HUDEP-2 (cell line): ENCODE measurements at regions not wholly inside any gene's neighbourhood (a gene's known extent, or its start where the extent isn't known, plus 50 kb on each side); places are given as distances from the start of the nearest gene placed in this dataset.
A peak's percentile ranks its signal among the peaks of the same experiment; 100 is the strongest.
"Not testable (repeated sequence)": the region's sequence is repeated elsewhere in the genome, so short reads cannot be mapped to it uniquely, and the experiment has no call there.

Source experiments
- DNase-seq, 76 experiments: peaks; one replicate each; lab custom pipeline; 2025; ENCODE audit not compliant: unreplicated experiment in 76 of 76; lab: John Stamatoyannopoulos, UW

GRCh38 chr5:34547300-34548085 lies 108.6 kb upstream of the RAI14 start:
- DNase-seq: peak in 1 of 76 experiments; percentile 9

- DNase-seq: no peak
These were observed 108.1 kb upstream of the RAI14 start for GRCh38 chr5:34548086-34548403.

GRCh38 chr5:34550247-34550646 lies 105.9 kb upstream of the RAI14 start:
- no peak for DNase-seq

- DNase-seq: no peak
These were observed 105.2 kb upstream of the RAI14 start for GRCh38 chr5:34550964-34551363.

GRCh38 chr5:34551911-34552433 lies 104.2 kb upstream of the RAI14 start:
- no peak for DNase-seq

- DNase-seq: no peak
These were observed 103.4 kb upstream of the RAI14 start for GRCh38 chr5:34552686-34553085.

GRCh38 chr5:34553581-34553980 lies 102.5 kb upstream of the RAI14 start:
- DNase-seq: peak in 3 of 76 experiments; percentile 9 to 10 (median 9)

GRCh38 chr5:34554641-34555040 lies 101.5 kb upstream of the RAI14 start:
- no peak for DNase-seq

- DNase-seq: no peak
These were observed 100.2 kb upstream of the RAI14 start for GRCh38 chr5:34555699-34556508.

- no peak for DNase-seq
These were observed 99.7 kb upstream of the RAI14 start for GRCh38 chr5:34556509-34556782.

GRCh38 chr5:34561581-34561980 lies 94.5 kb upstream of the RAI14 start:
- not testable (repeated sequence) for DNase-seq

GRCh38 chr5:34562791-34563190 lies 93.3 kb upstream of the RAI14 start:
- no peak for DNase-seq

GRCh38 chr5:34563269-34563668 lies 92.9 kb upstream of the RAI14 start:
- no peak for DNase-seq

GRCh38 chr5:34563931-34564709 lies 92.0 kb upstream of the RAI14 start:
- DNase-seq: no peak

GRCh38 chr5:34564710-34565235 lies 91.4 kb upstream of the RAI14 start:
- DNase-seq: no peak

- DNase-seq: no peak
These were observed 86.0 kb upstream of the RAI14 start for GRCh38 chr5:34570143-34570542.

GRCh38 chr5:34570721-34571676 lies 85.1 kb upstream of the RAI14 start:
- no peak for DNase-seq

GRCh38 chr5:34571677-34572041 lies 84.5 kb upstream of the RAI14 start:
- no peak for DNase-seq

GRCh38 chr5:34574936-34575467 lies 81.1 kb upstream of the RAI14 start:
- DNase-seq: no peak
